ENCODE measurements at regions not wholly inside any gene's neighbourhood (a gene's known extent, or its start where the extent isn't known, plus 50 kb on each side); places are given as distances from the start of the nearest gene placed in this dataset.
A peak's percentile ranks its signal among the peaks of the same experiment; 100 is the strongest.

GRCh38 chr16:63216696-63217423 lies 1180.6 kb upstream of the CDH8 start:
- no peak overlapping the region for H2BK120ac ChIP-seq (ENCODE audit: low read depth, low read length)
- no peak overlapping the region for H3K4me3 ChIP-seq (ENCODE audit: low read length in 2 of 2)
- H2BK12ac ChIP-seq (ENCODE audit: low read length): no peak overlapping the region
- no peak overlapping the region for H4K8ac ChIP-seq (ENCODE audit: low read depth, low read length)
- no peaks in the 10 kb centered on the region for H3K27me3 ChIP-seq (ENCODE audit: control insufficient read depth in 3 of 3, insufficient read depth in 3 of 3, low read depth in 1 of 3, low read length in 3 of 3)
- H2BK5ac ChIP-seq (ENCODE audit: low read length): no peak overlapping the region
- DNase-seq (ENCODE audit: low spot score): no peak
- H4K91ac ChIP-seq (ENCODE audit: low read depth, low read length, poor library complexity): no peak overlapping the region
- no CpG with 5 or more reads among the region's 2 CpGs for WGBS, 2 donors (ENCODE audit: extremely low coverage in 2 of 2, insufficient read length in 2 of 2, insufficient replicate concordance in 1 of 2)
- H2BK15ac ChIP-seq (ENCODE audit: low read length): no peak overlapping the region
- H2AFZ ChIP-seq (ENCODE audit: low read length): no peak overlapping the region
- no peak overlapping the region for H3K4ac ChIP-seq (ENCODE audit: low read length)
- peaks cover 0 to 17% of the 10 kb centered on the region in 2 donors for H3K4me1 ChIP-seq (ENCODE audit: control insufficient read depth in 2 of 2, insufficient read depth in 1 of 2, low read depth in 1 of 2, low read length in 2 of 2)
- H3K14ac ChIP-seq (ENCODE audit: low read length): no peak overlapping the region
- H3K79me1 ChIP-seq (ENCODE audit: low read depth, low read length): no peaks in the 10 kb centered on the region
- H3K27ac ChIP-seq (replicated peaks; ENCODE audit: low read length): no peak overlapping the region
- H3K23ac ChIP-seq (ENCODE audit: low read depth, low read length, poor library complexity): no peak overlapping the region
- H3K9ac ChIP-seq (ENCODE audit: low read depth, low read length, poor library complexity): no peak overlapping the region
- H3K18ac ChIP-seq (ENCODE audit: low read length): no peak overlapping the region
- H3K4me2 ChIP-seq (ENCODE audit: insufficient read depth, low read length, poor library complexity, severe bottlenecking): no peak overlapping the region
- no peaks in the 10 kb centered on the region for H3K9me3 ChIP-seq (replicated peaks in 1 of 2; ENCODE audit: control insufficient read depth in 2 of 2, insufficient read depth in 1 of 2, low read depth in 1 of 2, low read length in 2 of 2)
- no peak overlapping the region for H2AK5ac ChIP-seq (ENCODE audit: low read depth, low read length)
- H3K36me3 ChIP-seq (replicated peaks in 1 of 2; ENCODE audit: control insufficient read depth in 2 of 2, insufficient read depth in 2 of 2, low read length in 2 of 2): no peaks in the 10 kb centered on the region

- Histone ChIP-seq H3K27ac (replicated peaks; ENCODE audit: low read length) (no peak overlapping the region), H2BK5ac (ENCODE audit: low read length) (no peak overlapping the region), H2AFZ (ENCODE audit: low read length) (no peak overlapping the region), H2AK5ac (ENCODE audit: low read depth, low read length) (no peak overlapping the region), H2BK120ac (ENCODE audit: low read depth, low read length) (no peak overlapping the region), H4K91ac (ENCODE audit: low read depth, low read length, poor library complexity) (no peak overlapping the region), H3K9me3 (replicated peaks in 1 of 2; ENCODE audit: control insufficient read depth in 2 of 2, insufficient read depth in 1 of 2, low read depth in 1 of 2, low read length in 2 of 2) (no peaks in the 10 kb centered on the region), H3K36me3 (replicated peaks in 1 of 2; ENCODE audit: control insufficient read depth in 2 of 2, insufficient read depth in 2 of 2, low read length in 2 of 2) (no peaks in the 10 kb centered on the region), H3K14ac (ENCODE audit: low read length) (no peak overlapping the region), H3K9ac (ENCODE audit: low read depth, low read length, poor library complexity) (no peak overlapping the region), H3K18ac (ENCODE audit: low read length) (no peak overlapping the region), H4K8ac (ENCODE audit: low read depth, low read length) (no peak overlapping the region), H2BK12ac (ENCODE audit: low read length) (no peak overlapping the region), H3K4me2 (ENCODE audit: insufficient read depth, low read length, poor library complexity, severe bottlenecking) (no peak overlapping the region), H3K4me3 (ENCODE audit: low read length in 2 of 2) (no peak overlapping the region), H2BK15ac (ENCODE audit: low read length) (no peak overlapping the region), H3K27me3 (ENCODE audit: control insufficient read depth in 3 of 3, insufficient read depth in 3 of 3, low read depth in 1 of 3, low read length in 3 of 3) (no peaks in the 10 kb centered on the region), H3K79me1 (ENCODE audit: low read depth, low read length) (no peaks in the 10 kb centered on the region), H3K23ac (ENCODE audit: low read depth, low read length, poor library complexity) (no peak overlapping the region), H3K4me1 (ENCODE audit: control insufficient read depth in 2 of 2, insufficient read depth in 1 of 2, low read depth in 1 of 2, low read length in 2 of 2) (no peaks in the 10 kb centered on the region), H3K4ac (ENCODE audit: low read length) (no peak overlapping the region)
- DNase-seq (ENCODE audit: low spot score): no peak
Measured at GRCh38 chr16:63201851-63202250, 1165.6 kb upstream of the CDH8 start.

GRCh38 chr16:63200940-63201339 lies 1164.7 kb upstream of the CDH8 start:
- H3K27me3 ChIP-seq (ENCODE audit: control insufficient read depth in 3 of 3, insufficient read depth in 3 of 3, low read depth in 1 of 3, low read length in 3 of 3): no peaks in the 10 kb centered on the region
- DNase-seq (ENCODE audit: low spot score): no peak
- H3K27ac ChIP-seq (replicated peaks; ENCODE audit: low read length): no peak overlapping the region
- H3K14ac ChIP-seq (ENCODE audit: low read length): no peak overlapping the region
- H4K8ac ChIP-seq (ENCODE audit: low read depth, low read length): no peak overlapping the region
- no peak overlapping the region for H3K9ac ChIP-seq (ENCODE audit: low read depth, low read length, poor library complexity)
- no peak overlapping the region for H4K91ac ChIP-seq (ENCODE audit: low read depth, low read length, poor library complexity)
- no peak overlapping the region for H3K4ac ChIP-seq (ENCODE audit: low read length)
- no peak overlapping the region for H3K18ac ChIP-seq (ENCODE audit: low read length)
- H2BK15ac ChIP-seq (ENCODE audit: low read length): no peak overlapping the region
- no peak overlapping the region for H2BK120ac ChIP-seq (ENCODE audit: low read depth, low read length)
- no peak overlapping the region for H3K23ac ChIP-seq (ENCODE audit: low read depth, low read length, poor library complexity)
- no peak overlapping the region for H2AFZ ChIP-seq (ENCODE audit: low read length)
- no peaks in the 10 kb centered on the region for H3K36me3 ChIP-seq (replicated peaks in 1 of 2; ENCODE audit: control insufficient read depth in 2 of 2, insufficient read depth in 2 of 2, low read length in 2 of 2)
- H3K4me3 ChIP-seq (ENCODE audit: low read length in 2 of 2): no peak overlapping the region
- no peak overlapping the region for H2AK5ac ChIP-seq (ENCODE audit: low read depth, low read length)
- H2BK5ac ChIP-seq (ENCODE audit: low read length): no peak overlapping the region
- no peaks in the 10 kb centered on the region for H3K9me3 ChIP-seq (replicated peaks in 1 of 2; ENCODE audit: control insufficient read depth in 2 of 2, insufficient read depth in 1 of 2, low read depth in 1 of 2, low read length in 2 of 2)
- no peaks in the 10 kb centered on the region for H3K79me1 ChIP-seq (ENCODE audit: low read depth, low read length)
- WGBS, 2 donors (ENCODE audit: extremely low coverage in 2 of 2, insufficient read length in 2 of 2, insufficient replicate concordance in 1 of 2): no CpG with 5 or more reads among the region's 2 CpGs
- H3K4me2 ChIP-seq (ENCODE audit: insufficient read depth, low read length, poor library complexity, severe bottlenecking): no peak overlapping the region
- no peaks in the 10 kb centered on the region for H3K4me1 ChIP-seq (ENCODE audit: control insufficient read depth in 2 of 2, insufficient read depth in 1 of 2, low read depth in 1 of 2, low read length in 2 of 2)
- H2BK12ac ChIP-seq (ENCODE audit: low read length): no peak overlapping the region

DNA sequence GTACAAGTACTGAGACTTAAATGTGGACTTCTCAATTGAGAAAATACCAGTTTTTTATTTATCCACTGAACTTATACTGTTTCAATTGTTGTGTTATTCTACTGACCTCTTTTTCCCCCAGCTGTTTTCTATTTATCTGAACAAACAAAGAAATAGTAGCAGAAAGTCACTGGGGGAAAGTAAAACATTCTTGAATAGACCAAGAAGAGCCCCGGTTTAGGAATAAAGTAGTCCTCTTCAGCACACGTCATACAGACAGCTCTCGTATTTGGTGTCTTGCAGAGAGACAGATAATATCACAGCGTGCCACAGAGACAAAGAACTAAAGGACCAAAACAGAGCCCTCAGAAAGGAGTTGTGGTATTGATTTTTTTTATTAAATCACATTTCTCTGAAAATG lies 1159.1 kb upstream of the CDH8 start:
- no peaks in the 10 kb centered on the region for H3K79me1 ChIP-seq (ENCODE audit: low read depth, low read length)
- no CpG with 5 or more reads among the region's 4 CpGs for WGBS, 2 donors (ENCODE audit: extremely low coverage in 2 of 2, insufficient read length in 2 of 2, insufficient replicate concordance in 1 of 2)
- H4K8ac ChIP-seq (ENCODE audit: low read depth, low read length): no peak overlapping the region

More for the DNA sequence above, 1159.1 kb upstream of the CDH8 start:
- no peak overlapping the region for H2BK5ac ChIP-seq (ENCODE audit: low read length)
- no peak overlapping the region for H2BK15ac ChIP-seq (ENCODE audit: low read length)
- no peak overlapping the region for H2BK12ac ChIP-seq (ENCODE audit: low read length)
- no peaks in the 10 kb centered on the region for H3K36me3 ChIP-seq (replicated peaks in 1 of 2; ENCODE audit: control insufficient read depth in 2 of 2, insufficient read depth in 2 of 2, low read length in 2 of 2)
- no peak overlapping the region for H3K14ac ChIP-seq (ENCODE audit: low read length)
- H3K4me2 ChIP-seq (ENCODE audit: insufficient read depth, low read length, poor library complexity, severe bottlenecking): no peak overlapping the region
- H3K4me1 ChIP-seq (ENCODE audit: control insufficient read depth in 2 of 2, insufficient read depth in 1 of 2, low read depth in 1 of 2, low read length in 2 of 2): no peaks in the 10 kb centered on the region
- no peak overlapping the region for H3K23ac ChIP-seq (ENCODE audit: low read depth, low read length, poor library complexity)
- no peak overlapping the region for H3K18ac ChIP-seq (ENCODE audit: low read length)
- H3K4ac ChIP-seq (ENCODE audit: low read length): no peak overlapping the region
- H3K27me3 ChIP-seq (ENCODE audit: control insufficient read depth in 3 of 3, insufficient read depth in 3 of 3, low read depth in 1 of 3, low read length in 3 of 3): no peaks in the 10 kb centered on the region
- no peaks in the 10 kb centered on the region for H3K9me3 ChIP-seq (replicated peaks in 1 of 2; ENCODE audit: control insufficient read depth in 2 of 2, insufficient read depth in 1 of 2, low read depth in 1 of 2, low read length in 2 of 2)
- H2AFZ ChIP-seq (ENCODE audit: low read length): peak overlapping the region; percentile 74
- H4K91ac ChIP-seq (ENCODE audit: low read depth, low read length, poor library complexity): no peak overlapping the region
- no peak overlapping the region for H3K27ac ChIP-seq (replicated peaks; ENCODE audit: low read length)
- H2BK120ac ChIP-seq (ENCODE audit: low read depth, low read length): no peak overlapping the region
- no peak overlapping the region for H3K9ac ChIP-seq (ENCODE audit: low read depth, low read length, poor library complexity)
- H2AK5ac ChIP-seq (ENCODE audit: low read depth, low read length): no peak overlapping the region
- no peak for DNase-seq (ENCODE audit: low spot score)
- H3K4me3 ChIP-seq (ENCODE audit: low read length in 2 of 2): no peak overlapping the region
